ENCODE measurements at regions not wholly inside any gene's neighbourhood (a gene's known extent, or its start where the extent isn't known, plus 50 kb on each side); places are given as distances from the start of the nearest gene placed in this dataset.

GRCh38 chr2:150415022-150415421 is 72.4 kb downstream of the RND3 start:
- CTCF ChIA-PET, result no interaction called here
- H2AFZ ChIP-seq (ENCODE audit: low read depth), result no peak overlapping the region
- no peaks in the 10 kb centered on the region for H4K20me1 ChIP-seq (ENCODE audit: insufficient read depth)

GRCh38 chr2:150413910-150414309 is 73.6 kb downstream of the RND3 start:
- H3K79me2 ChIP-seq (ENCODE audit: insufficient read depth), result no peaks in the 10 kb centered on the region
- no peak overlapping the region for H3K4me2 ChIP-seq
- DNase-seq, result no peak
- no peaks in the 10 kb centered on the region for H3K9me3 ChIP-seq
- H3K4me1 ChIP-seq (ENCODE audit: control insufficient read depth in 1 of 2, insufficient read depth in 2 of 2, low read depth in 1 of 2, low read length in 1 of 2), result no peaks in the 10 kb centered on the region
- no peak overlapping the region for H3K4me3 ChIP-seq (ENCODE audit: low read depth in 2 of 2, low read length in 1 of 2)
- no peaks in the 10 kb centered on the region for H3K36me3 ChIP-seq (replicated peaks in 1 of 2; ENCODE audit: control insufficient read depth in 1 of 2, insufficient read depth in 2 of 2, low read length in 1 of 2)
- no peaks in the 10 kb centered on the region for H3K9me2 ChIP-seq
- H3K27ac ChIP-seq (ENCODE audit: low read depth in 2 of 2, low read length in 1 of 2), result no peak overlapping the region
- ChIA-PET POLR2A (no interaction called here), CTCF (interaction anchor here (1.2 kb wide), 1 partner anchor 14 kb away, joined by 4 read pairs; no protein-coding TSS in a partner anchor)
- no peaks in the 10 kb centered on the region for H3K27me3 ChIP-seq (ENCODE audit: insufficient read depth)
- no peak overlapping the region for H3K9ac ChIP-seq
- no peak overlapping the region for H2AFZ ChIP-seq (ENCODE audit: low read depth)
- 33% methylated on average over 2 of the region's 2 CpGs for WGBS (ENCODE audit: low lambda C conversion rate)
- H3F3A ChIP-seq (replicated peaks; ENCODE audit: insufficient read depth), result no peaks in the 10 kb centered on the region
- no peaks in the 10 kb centered on the region for H4K20me1 ChIP-seq (ENCODE audit: insufficient read depth)
- TF ChIP-seq RCOR1 (IDR thresholded peaks at IDR 0.05; ENCODE audit: low read length) (no peak), FOXJ3 (CRISPR knock-in tag; IDR thresholded peaks at IDR 0.05) (no peak), SIN3A (IDR thresholded peaks at IDR 0.05; ENCODE audit: borderline replicate concordance, low read depth, low read length) (no peak), RXRA (IDR thresholded peaks at IDR 0.05; ENCODE audit: borderline replicate concordance, low read depth) (no peak), RAD21 (IDR thresholded peaks at IDR 0.05; ENCODE audit: low read length) (no peak), MAX (IDR thresholded peaks at IDR 0.05; ENCODE audit: low read depth) (no peak), NRF1 (IDR thresholded peaks at IDR 0.05; ENCODE audit: low read depth, low read length) (no peak)
- TF ChIP-seq, protein P1, sequence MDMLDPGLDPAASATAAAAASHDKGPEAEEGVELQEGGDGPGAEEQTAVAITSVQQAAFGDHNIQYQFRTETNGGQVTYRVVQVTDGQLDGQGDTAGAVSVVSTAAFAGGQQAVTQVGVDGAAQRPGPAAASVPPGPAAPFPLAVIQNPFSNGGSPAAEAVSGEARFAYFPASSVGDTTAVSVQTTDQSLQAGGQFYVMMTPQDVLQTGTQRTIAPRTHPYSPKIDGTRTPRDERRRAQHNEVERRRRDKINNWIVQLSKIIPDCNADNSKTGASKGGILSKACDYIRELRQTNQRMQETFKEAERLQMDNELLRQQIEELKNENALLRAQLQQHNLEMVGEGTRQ (IDR thresholded peaks at IDR 0.05; ENCODE audit: borderline replicate concordance, low read depth, low read length), result no peak

More at GRCh38 chr2:150415022-150415421, 72.4 kb downstream of the RND3 start:
- no peaks in the 10 kb centered on the region for H3F3A ChIP-seq (replicated peaks; ENCODE audit: insufficient read depth)
- POLR2A ChIA-PET, result no interaction called here
- H3K79me2 ChIP-seq (ENCODE audit: insufficient read depth), result no peaks in the 10 kb centered on the region
- no peaks in the 10 kb centered on the region for H3K36me3 ChIP-seq (replicated peaks in 1 of 2; ENCODE audit: control insufficient read depth in 1 of 2, insufficient read depth in 2 of 2, low read length in 1 of 2)
- no peak for DNase-seq
- no peak overlapping the region for H3K27ac ChIP-seq (ENCODE audit: low read depth in 2 of 2, low read length in 1 of 2)
- no peak overlapping the region for H3K9ac ChIP-seq
- no peaks in the 10 kb centered on the region for H3K4me1 ChIP-seq (ENCODE audit: control insufficient read depth in 1 of 2, insufficient read depth in 2 of 2, low read depth in 1 of 2, low read length in 1 of 2)
- TF ChIP-seq MEF2A (IDR thresholded peaks at IDR 0.05; ENCODE audit: borderline replicate concordance, low read depth), result no peak
- TF ChIP-seq, protein P2, sequence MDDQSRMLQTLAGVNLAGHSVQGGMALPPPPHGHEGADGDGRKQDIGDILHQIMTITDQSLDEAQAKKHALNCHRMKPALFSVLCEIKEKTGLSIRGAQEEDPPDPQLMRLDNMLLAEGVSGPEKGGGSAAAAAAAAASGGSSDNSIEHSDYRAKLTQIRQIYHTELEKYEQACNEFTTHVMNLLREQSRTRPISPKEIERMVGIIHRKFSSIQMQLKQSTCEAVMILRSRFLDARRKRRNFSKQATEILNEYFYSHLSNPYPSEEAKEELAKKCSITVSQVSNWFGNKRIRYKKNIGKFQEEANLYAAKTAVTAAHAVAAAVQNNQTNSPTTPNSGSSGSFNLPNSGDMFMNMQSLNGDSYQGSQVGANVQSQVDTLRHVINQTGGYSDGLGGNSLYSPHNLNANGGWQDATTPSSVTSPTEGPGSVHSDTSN (IDR thresholded peaks at IDR 0.05), result no peak
- TF ChIP-seq, protein P3, sequence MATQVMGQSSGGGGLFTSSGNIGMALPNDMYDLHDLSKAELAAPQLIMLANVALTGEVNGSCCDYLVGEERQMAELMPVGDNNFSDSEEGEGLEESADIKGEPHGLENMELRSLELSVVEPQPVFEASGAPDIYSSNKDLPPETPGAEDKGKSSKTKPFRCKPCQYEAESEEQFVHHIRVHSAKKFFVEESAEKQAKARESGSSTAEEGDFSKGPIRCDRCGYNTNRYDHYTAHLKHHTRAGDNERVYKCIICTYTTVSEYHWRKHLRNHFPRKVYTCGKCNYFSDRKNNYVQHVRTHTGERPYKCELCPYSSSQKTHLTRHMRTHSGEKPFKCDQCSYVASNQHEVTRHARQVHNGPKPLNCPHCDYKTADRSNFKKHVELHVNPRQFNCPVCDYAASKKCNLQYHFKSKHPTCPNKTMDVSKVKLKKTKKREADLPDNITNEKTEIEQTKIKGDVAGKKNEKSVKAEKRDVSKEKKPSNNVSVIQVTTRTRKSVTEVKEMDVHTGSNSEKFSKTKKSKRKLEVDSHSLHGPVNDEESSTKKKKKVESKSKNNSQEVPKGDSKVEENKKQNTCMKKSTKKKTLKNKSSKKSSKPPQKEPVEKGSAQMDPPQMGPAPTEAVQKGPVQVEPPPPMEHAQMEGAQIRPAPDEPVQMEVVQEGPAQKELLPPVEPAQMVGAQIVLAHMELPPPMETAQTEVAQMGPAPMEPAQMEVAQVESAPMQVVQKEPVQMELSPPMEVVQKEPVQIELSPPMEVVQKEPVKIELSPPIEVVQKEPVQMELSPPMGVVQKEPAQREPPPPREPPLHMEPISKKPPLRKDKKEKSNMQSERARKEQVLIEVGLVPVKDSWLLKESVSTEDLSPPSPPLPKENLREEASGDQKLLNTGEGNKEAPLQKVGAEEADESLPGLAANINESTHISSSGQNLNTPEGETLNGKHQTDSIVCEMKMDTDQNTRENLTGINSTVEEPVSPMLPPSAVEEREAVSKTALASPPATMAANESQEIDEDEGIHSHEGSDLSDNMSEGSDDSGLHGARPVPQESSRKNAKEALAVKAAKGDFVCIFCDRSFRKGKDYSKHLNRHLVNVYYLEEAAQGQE (IDR thresholded peaks at IDR 0.05; ENCODE audit: low read depth, low read length), result no peak
- TF ChIP-seq RCOR1 (IDR thresholded peaks at IDR 0.05; ENCODE audit: low read length), result no peak
- TF ChIP-seq YY1 (IDR thresholded peaks at IDR 0.05; ENCODE audit: low read depth), result no peak
- TF ChIP-seq GATA2 (CRISPR knock-in tag; IDR thresholded peaks at IDR 0.05), result no peak
- TF ChIP-seq RXRA (IDR thresholded peaks at IDR 0.05; ENCODE audit: borderline replicate concordance, low read depth), result no peak
- TF ChIP-seq, protein P1 (IDR thresholded peaks at IDR 0.05; ENCODE audit: borderline replicate concordance, low read depth, low read length), result no peak
- no peak for TF ChIP-seq GABPA (IDR thresholded peaks at IDR 0.05; ENCODE audit: low read depth)
- no peak for TF ChIP-seq CHD2 (IDR thresholded peaks at IDR 0.05; ENCODE audit: low read length, partially characterized antibody)
- no peak for TF ChIP-seq MAX (IDR thresholded peaks at IDR 0.05; ENCODE audit: low read depth)
- H3K27me3 ChIP-seq (ENCODE audit: insufficient read depth), result no peaks in the 10 kb centered on the region
- no peaks in the 10 kb centered on the region for H3K9me2 ChIP-seq
- H3K4me3 ChIP-seq (ENCODE audit: low read depth in 2 of 2, low read length in 1 of 2), result no peak overlapping the region
- no peak overlapping the region for H3K4me2 ChIP-seq
- H3K9me3 ChIP-seq, result no peaks in the 10 kb centered on the region
